Medulla oblongata (tissue), 1 donor: ENCODE measurements at regions not wholly inside any gene's neighbourhood (a gene's known extent, or its start where the extent isn't known, plus 50 kb on each side); places are given as distances from the start of the nearest gene placed in this dataset.
A peak's percentile ranks its signal among the peaks of the same experiment; 100 is the strongest.

Experiments
- DNase-seq: peaks from one replicate; pipeline ENCODE4 v3.0.0-alpha.2; 2015; ENCODE audit errors: extremely low spot score

DNA sequence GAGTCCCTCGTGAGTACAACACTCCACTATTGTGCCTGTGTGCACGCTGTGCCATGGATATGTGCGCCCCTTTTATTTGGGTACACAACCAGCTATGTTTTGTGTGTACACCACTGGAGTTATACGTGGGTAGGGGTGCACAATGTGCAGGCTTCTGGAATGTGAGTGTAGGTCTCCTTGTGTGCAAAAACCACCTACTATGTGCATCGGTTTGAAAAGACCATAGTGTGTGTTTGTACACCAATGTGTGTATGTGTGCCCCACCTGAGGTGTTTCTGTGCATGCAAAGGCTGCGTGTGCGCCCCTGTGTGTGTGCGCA, 86.4 kb upstream of the ALDH1L1 start:
- DNase-seq = no peak

DNA sequence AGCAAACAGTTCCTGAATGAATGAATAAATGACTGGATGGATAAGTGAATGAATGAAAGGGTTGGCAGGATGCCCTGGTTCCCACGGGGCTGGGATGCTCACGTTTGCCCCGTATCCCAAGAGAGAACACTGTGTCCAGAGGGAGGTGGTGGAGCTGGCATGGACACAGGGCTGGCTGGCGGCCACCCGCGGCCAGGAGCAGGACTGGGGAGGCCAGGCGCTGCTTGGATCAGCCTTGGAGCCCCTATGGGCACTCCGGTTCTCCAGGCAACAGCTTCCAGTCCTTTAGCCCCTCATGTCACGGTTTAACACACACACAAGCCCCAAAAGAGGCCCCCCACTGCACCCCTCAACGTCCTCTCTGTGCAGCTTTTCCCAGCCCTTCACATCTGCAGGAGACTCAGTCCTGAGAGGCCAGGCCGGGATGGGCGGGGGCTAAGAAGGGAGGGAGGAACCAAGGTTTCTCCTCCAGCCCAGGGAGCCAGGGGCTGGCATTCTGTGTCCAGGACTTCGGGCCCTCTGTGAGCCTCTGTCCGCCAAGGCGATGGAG, 86.0 kb upstream of the ALDH1L1 start:
- peak; percentile 33 for DNase-seq

DNA sequence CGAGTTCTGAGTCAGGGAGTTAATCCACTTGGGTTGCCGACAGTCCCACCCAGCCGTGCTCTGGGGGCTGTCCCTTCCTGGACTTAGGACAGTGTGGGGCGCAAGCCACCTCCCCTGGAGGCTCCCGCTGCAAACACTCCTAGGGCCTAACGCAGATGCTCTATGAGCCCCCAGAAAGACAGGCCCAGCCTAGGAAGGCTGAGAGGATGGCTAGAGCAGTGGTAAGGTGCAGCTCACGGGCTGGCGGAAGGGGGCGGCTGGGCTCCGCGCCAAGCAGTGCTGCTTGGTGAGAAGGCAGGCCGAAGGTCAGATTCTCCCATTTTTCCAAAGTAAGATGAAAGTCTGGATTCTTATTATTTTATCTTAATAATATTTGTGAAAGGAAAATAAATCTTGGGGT, 84.6 kb upstream of the ALDH1L1 start:
- no peak for DNase-seq

DNA sequence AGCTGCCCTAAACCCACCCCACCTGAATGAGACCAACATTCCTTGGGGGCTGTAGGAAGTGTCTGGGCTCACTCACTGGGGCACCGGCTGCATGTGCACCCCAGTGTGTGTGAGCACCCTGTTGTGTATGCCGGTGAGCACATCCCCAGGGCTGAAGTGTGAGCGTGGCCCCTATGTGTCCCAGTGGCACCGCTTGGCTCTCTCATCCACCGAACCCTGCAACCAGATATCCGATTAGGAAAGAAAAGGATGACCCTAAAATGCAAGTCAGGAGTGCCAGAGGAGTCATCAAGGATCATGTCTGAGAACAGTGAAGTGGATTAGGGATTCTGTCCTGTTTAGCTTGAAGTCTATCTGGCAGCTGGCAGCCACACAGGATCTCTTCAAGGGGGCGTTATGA, 84.0 kb upstream of the ALDH1L1 start:
- no peak for DNase-seq

DNA sequence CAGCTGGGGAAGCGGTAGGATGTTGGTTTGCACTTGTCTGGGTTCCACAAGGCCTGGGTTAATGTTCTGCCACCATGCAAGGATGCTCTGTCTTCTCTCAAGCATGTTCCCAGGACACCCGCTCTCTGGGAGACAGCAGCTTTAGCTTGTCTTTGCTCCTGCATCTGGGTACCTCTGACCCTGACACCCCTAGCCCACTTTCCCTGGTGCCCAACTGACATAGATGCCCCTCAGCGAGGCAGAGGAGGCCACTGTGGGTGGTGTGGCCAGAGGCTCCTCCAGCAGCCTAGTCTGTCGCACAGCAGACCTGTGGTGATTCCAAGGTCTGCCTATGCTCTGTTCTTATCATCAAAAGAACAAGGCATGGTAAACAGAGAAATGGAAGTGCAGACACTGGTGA, 83.6 kb upstream of the ALDH1L1 start:
- no peak for DNase-seq

DNA sequence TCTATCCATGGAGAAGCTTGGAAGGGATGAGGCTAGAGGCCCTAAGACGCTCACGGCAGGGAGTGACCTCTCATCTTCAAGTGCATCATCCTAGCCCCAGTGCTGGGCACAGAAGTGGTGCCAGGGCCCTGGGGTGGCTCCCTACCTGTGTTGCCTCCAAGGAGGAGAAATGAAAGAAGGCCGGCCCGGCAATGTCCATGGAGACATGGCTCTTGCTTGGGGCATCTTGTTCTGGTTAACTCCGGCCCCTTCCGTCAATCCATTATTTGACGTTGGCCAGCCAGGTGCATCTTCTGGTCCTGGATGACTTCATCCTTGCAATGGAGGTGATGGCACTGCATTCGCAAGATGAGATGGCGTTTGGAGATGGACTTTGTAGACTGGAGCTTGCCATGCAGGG, 83.2 kb upstream of the ALDH1L1 start:
- no peak for DNase-seq

DNA sequence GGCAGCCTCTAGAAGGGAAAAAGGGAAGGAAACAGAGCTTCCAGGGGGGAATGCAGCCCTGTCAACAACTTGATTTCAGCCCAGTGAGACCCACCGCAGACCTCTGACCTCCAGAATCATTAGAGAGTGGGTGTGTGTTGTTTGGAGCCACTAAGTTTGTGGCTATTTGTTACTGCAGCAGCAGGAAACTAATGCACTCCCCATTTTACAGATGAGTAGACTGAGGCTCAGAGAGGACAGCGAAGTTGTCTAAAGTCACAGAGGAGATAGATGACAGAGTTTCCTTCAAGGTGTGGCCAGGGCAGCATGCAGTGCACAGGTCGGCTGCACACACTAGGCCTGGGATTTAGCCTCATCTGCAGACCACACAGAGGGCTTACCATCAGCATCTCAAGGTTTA, 81.8 kb upstream of the ALDH1L1 start:
- DNase-seq = no peak

DNA sequence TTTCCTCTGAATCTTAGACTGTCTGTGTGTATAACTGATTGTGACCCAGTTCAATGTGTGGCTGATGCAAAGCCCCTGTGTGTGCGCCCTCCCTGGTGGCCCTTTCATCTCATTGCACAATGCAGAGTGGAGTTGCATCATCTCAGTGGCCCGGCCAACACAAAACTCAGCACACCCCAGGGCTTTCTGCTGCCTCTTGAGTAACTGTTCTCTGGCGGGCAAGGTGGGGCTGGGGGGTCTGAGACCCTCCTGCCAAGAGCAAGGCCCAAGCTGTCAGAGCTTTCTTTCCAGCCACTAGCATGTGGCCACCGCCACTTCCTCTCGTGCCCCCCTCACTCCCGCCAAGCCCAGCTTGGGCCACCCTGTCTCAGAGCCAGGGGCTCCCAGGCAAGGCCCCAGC, 80.7 kb upstream of the ALDH1L1 start:
- DNase-seq = peak; percentile 27

DNA sequence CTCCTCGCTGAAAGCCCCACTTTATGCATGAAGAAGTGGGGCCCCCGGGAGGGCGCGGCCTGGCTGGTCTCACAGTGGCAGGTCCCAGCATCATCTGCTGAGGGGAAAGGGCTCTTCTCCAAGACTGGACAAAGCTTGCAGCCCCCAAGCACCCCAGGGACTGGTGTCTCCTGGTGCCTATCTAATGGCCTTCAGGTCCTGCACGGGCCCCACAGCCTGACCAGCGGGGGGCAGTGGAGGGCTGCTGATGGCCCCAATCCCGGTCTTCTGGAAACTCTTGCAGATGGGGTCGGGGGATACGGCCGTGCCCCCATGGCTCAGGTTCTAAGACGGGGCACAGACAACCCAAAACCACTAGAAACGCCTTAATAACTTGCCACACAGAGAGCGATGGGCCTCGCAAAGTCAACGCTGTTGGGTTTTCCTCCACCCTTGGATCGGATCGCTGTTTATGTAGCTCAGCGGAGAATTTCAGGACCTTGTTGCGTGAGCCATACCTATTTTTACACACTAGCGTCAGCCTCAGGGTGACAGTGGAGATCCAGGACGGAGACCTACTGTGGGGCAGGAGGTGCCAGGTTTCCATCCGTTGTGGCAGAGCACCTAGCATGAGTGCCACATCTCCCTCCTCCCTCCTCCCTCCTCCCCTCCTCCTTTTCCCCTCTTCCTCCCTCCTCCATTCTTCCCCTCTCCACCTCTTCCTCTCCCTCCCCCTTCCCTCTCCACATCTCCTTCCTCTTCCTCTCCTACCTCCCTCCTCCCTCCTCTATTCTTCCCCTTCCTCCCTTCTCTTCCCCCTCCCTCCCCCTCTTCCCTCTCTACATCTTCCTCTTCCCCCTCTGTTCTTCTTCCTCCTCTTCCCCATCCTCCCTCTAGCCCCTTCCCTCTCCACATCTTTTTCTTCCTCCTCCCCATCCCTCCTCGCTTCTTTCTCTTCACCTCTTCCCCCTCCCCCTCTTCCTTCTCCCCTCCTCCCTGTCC, 79.3 kb upstream of the ALDH1L1 start:
- peak; percentile 60 for DNase-seq

DNA sequence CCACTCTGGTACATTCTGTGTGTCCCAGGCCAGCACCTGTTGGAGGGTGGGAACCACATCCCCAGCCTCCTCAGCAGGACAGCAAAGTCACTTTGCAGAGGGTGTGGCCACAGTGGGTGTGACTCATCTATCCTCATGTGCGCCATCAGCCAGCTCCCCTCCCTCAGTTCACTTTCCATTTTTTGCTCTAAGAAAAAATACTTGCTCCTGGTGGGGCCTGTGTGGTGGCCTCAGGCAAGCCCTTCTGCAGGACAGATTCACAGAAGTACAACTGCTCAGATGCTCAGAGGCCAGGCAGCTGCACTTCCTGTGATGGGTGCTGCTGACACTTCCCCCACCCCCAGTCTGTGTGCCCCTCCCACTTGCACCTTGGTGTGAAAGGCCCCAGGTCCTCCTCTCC, 78.3 kb upstream of the ALDH1L1 start:
- DNase-seq = no peak

DNA sequence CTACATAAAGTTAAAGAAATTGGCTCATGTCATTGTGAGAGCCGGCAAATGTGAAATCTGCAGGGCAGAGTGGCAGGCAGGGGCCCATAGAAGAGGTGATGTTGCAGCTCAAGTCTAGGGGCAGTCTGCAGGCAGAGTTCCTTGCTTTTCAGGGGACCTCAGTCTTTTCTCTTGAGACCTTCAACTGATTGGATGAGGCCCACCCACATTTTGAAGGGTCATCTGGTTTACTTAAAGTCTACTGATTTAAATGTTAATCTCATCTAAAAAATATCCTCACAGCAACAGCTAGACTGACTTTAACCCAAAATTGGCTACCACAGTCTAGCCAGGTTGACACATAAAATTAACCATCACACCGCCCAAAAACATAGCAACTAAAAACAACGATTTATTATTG, 77.6 kb upstream of the ALDH1L1 start:
- DNase-seq = no peak

DNA sequence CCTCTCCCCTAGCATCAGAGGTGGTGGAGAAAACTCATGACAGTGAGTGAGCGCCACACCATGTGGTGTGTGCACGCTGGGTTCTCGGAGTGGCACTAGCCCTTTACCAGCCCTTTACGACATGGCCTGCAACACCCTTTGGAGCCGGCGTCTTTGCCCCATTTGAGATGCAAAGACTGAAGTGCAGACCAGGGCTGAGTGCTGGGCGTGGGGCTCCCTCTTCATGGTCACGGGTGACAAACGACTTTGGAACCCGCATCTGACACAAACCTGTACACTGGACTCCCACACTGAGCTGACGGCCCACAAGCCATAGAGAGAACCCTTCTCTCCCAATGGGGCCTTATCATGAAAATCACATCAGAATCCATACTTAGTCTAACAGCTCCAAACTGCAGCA, 76.8 kb upstream of the ALDH1L1 start:
- DNase-seq = no peak

DNA sequence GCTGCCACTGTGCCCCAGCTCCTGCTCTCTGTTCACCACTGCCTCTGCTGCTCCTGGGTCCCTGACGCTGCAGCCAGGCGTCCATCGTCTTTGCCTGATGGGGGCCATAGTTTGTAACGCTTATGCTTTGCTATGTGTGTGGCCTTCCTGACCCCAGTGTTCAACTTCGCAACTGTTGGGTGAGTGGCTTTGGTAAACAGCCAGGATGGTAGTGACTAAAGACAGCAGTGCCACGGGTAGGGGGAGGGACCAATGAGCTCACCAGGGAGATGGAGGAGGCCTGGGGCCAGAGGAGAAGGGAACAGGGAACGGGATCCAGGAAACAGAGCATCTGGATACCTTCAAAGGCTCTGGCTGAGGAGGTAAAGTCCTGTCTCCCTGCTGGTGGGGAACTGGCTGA, 75.9 kb upstream of the ALDH1L1 start:
- DNase-seq = no peak

DNA sequence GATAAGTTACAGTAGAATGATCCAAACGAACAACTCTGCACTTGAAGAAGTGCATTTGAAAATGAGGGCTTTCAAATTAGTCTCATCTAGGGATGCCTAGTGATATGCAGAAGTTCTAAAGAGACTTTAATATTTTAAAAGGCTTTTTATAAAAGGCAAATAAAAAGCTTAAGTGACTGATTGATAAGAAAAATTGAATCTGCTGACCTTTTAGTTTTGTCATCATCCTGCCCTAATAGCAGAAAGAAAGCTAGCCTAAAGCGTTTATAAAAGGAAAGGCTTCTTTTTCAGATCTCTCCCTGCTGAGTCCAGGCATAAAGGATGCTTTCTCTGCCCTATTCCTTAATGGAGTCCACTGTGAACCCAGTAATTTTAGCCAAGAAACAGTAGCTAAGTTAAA, 72.7 kb upstream of the ALDH1L1 start:
- no peak for DNase-seq

DNA sequence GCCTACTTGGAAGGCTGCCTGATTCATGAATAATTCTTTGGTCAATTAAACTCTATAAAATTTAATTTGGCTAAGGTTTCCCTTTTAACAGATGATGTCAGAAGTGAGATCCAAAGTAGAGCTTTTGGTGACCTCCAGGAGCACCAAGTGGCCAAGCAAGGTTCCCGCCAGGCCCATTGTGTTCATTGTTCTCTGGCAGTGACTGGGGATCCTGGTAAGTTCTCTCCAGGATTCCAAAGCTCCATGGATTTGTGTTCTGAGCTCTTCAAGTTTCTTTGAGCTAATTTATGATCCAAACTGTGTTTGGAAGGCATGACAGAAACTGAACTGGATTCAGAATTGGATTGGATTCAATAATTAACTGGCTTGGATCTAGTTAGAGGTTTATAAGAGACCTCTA, 72.0 kb upstream of the ALDH1L1 start:
- peak; percentile 35 for DNase-seq

DNA sequence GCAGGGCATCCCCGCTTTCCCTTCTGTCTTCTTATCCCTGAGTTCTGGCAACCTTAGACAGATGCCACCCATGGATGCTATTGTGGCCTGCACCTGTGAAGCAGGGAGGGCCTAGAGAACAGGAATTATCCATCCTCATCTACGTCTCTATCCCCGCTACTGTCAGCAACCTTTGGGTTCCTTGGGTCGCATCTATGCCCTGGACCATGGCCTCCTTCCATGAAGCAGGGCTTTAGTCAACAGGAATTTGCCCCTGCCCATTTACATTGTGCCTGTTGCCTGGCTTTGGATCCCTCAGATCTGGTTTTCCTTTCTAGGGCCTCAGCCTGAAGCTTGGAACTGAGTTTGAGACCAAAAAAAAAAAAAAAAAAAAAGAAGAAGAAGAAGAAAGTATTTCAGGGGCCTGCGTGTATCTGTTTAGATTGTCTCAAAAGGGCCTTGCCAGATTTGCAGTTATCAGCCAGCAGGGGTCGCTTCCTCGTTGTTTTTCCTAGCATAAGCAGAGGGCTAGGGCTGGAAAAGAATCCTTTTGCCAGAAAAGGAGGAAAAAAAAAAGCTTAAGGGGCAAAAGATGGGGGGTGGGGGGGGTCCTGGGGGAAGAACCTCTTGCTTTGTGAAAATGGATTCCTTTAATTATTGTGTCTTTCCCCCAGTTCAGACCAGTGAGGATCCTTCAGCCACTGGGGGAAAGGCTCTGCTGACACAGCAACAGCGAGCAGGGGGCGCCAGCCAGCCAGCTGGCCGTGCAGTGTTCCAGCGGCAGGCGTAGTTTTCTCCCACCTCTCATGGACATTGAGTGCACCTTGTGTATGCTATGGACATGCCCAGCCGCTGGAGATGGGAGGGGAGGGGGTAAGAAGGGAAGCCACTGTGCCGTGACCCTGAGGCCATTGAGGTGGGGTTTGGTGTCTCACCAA, 65.7 kb upstream of the ALDH1L1 start:
- peak; percentile 80 for DNase-seq
